Activated CD8-positive, alpha-beta T cell treated with anti-CD3 and anti-CD28 coated beads for 36 hours (primary cell): ENCODE measurements at regions not wholly inside any gene's neighbourhood (a gene's known extent, or its start where the extent isn't known, plus 50 kb on each side); places are given as distances from the start of the nearest gene placed in this dataset.

Experiments
- ATAC-seq: fragments of 200-7000 bp; cut with Tn5 transposase; one replicate; pipeline ENCODE4 v1.10.0; 2021; ENCODE audit warnings: mild to moderate bottlenecking, moderate library complexity
- CTCF ChIA-PET: fragments of 350-600 bp; sonication (Branson Sonifier 250); formaldehyde crosslinking; loops from one replicate; lab custom pipeline; 2021; ENCODE audit warnings: antibody characterized with exemption; lab: Charles Lee
- POLR2A ChIA-PET: fragments of 350-600 bp; sonication (Branson Sonifier 250); formaldehyde crosslinking; loops from one replicate; lab custom pipeline; 2021; ENCODE audit warnings: antibody characterized with exemption; lab: Charles Lee
- DNase-seq: peaks from one replicate; pipeline ENCODE4 v3.0.0-alpha.2; 2020
- H3K27ac Mint-ChIP-seq: one replicate; pipeline ENCODE4 v1.8.0; 2021; ENCODE audit warnings: mild to moderate bottlenecking, mixed read lengths
- H3K27me3 Mint-ChIP-seq: one replicate; pipeline ENCODE4 v1.8.0; 2021; ENCODE audit warnings: mixed read lengths
- H3K36me3 Mint-ChIP-seq: one replicate; pipeline ENCODE4 v1.8.0; 2021; ENCODE audit warnings: low read depth, mixed read lengths
- H3K4me1 Mint-ChIP-seq: one replicate; pipeline ENCODE4 v1.8.0; 2021; ENCODE audit warnings: low read depth, mixed read lengths
- H3K4me3 Mint-ChIP-seq: one replicate; pipeline ENCODE4 v1.8.0; 2021; ENCODE audit warnings: mild to moderate bottlenecking, moderate library complexity, mixed read lengths
- H3K9me3 Mint-ChIP-seq: one replicate; pipeline ENCODE4 v1.8.0; 2021; ENCODE audit warnings: mixed read lengths
- intact Hi-C: fragments of 100-400 bp; cut with micrococcal nuclease; formaldehyde crosslinking; loops from one replicate; pipeline ENCODE4 v1.10.0; 2022
- TF ChIP-seq, protein P1 (sequence below): fragments of 200-600 bp; IDR thresholded peaks from one replicate; pipeline ENCODE4 v1.8.0; 2022; ENCODE audit warnings: antibody characterized with exemption, mild to moderate bottlenecking

DNA sequence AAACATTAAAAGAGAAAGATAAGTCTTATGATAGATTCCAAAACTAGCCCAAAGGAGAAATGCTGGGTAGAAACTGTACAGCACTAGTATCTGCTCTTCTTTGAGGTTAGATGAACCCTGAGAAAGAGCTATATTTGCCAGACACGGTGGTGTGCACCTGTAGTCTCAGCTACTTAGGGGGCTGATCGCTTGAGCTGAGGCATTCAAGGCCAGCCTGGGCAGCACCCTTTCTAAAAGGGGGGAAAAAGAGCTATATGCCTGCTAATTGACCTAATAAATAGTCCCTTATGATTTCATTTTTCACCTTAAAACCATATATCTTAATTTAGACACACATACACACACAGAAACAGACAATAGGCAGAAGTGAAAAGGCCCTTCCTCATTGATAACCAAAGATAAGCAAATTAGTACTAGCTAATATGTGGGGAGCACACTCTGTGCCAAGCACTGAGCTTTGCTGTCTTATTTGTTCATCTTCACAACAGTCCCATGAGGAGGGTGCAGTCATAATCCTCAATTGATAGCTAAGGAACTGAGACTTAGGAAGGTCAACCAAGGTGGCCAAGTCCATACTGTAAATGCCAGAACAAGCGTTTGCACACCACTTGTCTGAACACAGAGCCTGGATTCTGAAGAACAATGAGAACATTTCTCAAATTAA, 56.6 kb upstream of the NLK start:
- ChIA-PET CTCF (no interaction called here), POLR2A (interaction anchor here (0.5 kb wide), 1 partner anchor 43 kb away, joined by 3 read pairs; no protein-coding TSS in a partner anchor)
- DNase-seq (no peak), ATAC-seq (no peak)
- no peak overlapping the region for H3K27ac Mint-ChIP-seq
- peaks cover 3% of the 10 kb centered on the region for H3K27me3 Mint-ChIP-seq
- intact Hi-C loops: no loop called here
- no peaks in the 10 kb centered on the region for H3K9me3 Mint-ChIP-seq
- TF ChIP-seq, protein P1, sequence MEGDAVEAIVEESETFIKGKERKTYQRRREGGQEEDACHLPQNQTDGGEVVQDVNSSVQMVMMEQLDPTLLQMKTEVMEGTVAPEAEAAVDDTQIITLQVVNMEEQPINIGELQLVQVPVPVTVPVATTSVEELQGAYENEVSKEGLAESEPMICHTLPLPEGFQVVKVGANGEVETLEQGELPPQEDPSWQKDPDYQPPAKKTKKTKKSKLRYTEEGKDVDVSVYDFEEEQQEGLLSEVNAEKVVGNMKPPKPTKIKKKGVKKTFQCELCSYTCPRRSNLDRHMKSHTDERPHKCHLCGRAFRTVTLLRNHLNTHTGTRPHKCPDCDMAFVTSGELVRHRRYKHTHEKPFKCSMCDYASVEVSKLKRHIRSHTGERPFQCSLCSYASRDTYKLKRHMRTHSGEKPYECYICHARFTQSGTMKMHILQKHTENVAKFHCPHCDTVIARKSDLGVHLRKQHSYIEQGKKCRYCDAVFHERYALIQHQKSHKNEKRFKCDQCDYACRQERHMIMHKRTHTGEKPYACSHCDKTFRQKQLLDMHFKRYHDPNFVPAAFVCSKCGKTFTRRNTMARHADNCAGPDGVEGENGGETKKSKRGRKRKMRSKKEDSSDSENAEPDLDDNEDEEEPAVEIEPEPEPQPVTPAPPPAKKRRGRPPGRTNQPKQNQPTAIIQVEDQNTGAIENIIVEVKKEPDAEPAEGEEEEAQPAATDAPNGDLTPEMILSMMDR: no peak
- H3K36me3 Mint-ChIP-seq: no peaks in the 10 kb centered on the region
- peaks cover 5% of the 10 kb centered on the region for H3K4me1 Mint-ChIP-seq
- H3K4me3 Mint-ChIP-seq: no peak overlapping the region

DNA sequence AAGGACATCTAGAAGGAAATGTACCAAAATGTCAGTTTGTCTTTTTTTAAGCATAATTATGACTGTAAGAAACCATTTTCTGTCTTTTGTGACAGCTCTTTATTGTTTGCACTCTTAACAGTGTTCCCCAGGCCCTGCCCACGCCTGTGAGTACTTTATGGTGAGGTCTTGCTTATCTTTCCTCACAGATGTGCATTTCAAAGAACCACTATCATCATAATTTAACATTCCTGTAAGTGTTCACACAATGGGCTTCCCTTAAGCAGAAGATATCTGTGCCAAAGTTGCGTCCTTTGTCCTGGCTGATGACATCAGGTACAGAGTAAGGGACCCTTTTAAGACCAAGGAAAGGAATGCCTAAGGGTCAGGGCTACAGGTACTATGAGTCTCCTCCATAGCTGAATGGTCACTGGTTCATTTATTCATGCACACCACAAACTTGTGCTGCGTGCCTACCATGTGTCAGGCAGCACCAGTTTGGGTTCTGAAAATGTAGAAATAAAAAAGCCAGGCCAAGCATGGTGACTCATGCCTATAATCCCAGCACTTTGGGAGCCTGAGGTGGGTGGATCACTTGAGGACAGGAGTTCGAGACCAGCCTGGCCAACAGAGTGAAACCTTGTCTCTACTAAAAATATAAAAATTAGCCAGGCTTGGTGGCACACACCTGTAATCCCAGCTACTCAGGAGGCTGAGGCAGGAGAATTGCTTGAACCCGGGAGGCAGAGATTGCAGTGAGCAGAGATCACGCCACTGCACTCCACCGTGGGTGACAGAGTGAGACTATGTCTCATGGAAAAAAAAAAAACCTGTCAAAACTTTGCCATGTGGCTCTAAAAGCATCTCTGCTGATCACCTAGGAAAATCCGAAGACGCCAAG, 55.4 kb upstream of the NLK start:
- H3K27me3 Mint-ChIP-seq: peaks cover 2% of the 10 kb centered on the region
- peaks cover 5% of the 10 kb centered on the region for H3K4me1 Mint-ChIP-seq
- ATAC-seq: no peak
- CTCF ChIA-PET: no interaction called here
- H3K27ac Mint-ChIP-seq: no peak overlapping the region
- no peak overlapping the region for H3K4me3 Mint-ChIP-seq
- POLR2A ChIA-PET: no interaction called here
- no peaks in the 10 kb centered on the region for H3K9me3 Mint-ChIP-seq
- no peak for DNase-seq
- H3K36me3 Mint-ChIP-seq: no peaks in the 10 kb centered on the region
- intact Hi-C loops: no loop called here
- TF ChIP-seq, protein P1: no peak

DNA sequence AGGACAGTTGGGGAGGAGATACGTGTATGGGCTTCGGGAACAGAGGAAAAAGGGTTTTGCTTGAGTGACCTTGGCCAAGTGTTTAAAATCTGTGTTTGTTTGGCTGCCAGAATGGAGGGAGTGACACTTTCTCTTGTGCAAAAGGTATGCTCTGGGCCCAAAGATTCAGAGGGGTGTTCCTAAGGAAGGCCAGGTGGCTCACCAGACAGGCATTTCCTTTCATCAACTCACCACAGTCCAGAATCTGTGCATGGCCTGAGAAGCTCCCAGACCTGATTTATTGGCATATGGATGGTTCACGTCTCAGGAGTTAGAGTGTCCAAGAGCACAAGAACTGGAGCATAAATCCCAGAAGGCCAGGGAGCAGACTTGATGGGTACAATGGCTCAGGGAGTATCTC, 53.4 kb upstream of the NLK start:
- Mint-ChIP-seq H3K4me1 (peaks cover 5% of the 10 kb centered on the region), H3K9me3 (no peaks in the 10 kb centered on the region), H3K27me3 (peaks cover 2% of the 10 kb centered on the region), H3K36me3 (no peaks in the 10 kb centered on the region), H3K4me3 (no peak overlapping the region), H3K27ac (no peak overlapping the region)
- TF ChIP-seq, protein P1: no peak
- intact Hi-C loops: no loop called here
- no peak for ATAC-seq
- ChIA-PET POLR2A (no interaction called here), CTCF (interaction anchor here (1.0 kb wide), 1 partner anchor 262 kb away, joined by 3 read pairs; no protein-coding TSS in a partner anchor)
- DNase-seq: no peak

DNA sequence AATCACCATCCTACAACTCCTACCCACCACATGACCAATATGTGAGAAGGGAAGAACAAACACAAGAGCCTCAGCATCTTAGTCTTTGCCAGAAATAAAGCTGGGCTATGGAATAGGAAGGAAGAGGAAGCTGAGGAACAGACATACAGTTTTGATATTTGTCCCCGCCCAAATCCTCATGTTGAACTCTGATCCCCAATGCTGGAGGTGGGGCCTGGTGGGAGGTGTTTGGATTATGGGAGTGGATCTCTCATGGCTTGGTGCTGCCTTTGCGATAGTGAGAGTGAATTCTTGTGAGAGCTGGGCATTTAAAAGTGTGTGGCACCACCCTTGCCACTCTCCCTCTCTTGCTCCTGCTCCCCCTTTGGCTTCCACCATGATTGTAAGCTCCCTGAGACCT, 52.4 kb upstream of the NLK start:
- no peak for DNase-seq
- ChIA-PET POLR2A (no interaction called here), CTCF (no interaction called here)
- no peaks in the 10 kb centered on the region for H3K9me3 Mint-ChIP-seq
- no peak for ATAC-seq
- H3K36me3 Mint-ChIP-seq: no peaks in the 10 kb centered on the region
- TF ChIP-seq, protein P1: no peak
- no peaks in the 10 kb centered on the region for H3K27me3 Mint-ChIP-seq
- no peak overlapping the region for H3K4me3 Mint-ChIP-seq
- peaks cover 3% of the 10 kb centered on the region for H3K4me1 Mint-ChIP-seq
- intact Hi-C loops: no loop called here
- H3K27ac Mint-ChIP-seq: no peak overlapping the region

DNA sequence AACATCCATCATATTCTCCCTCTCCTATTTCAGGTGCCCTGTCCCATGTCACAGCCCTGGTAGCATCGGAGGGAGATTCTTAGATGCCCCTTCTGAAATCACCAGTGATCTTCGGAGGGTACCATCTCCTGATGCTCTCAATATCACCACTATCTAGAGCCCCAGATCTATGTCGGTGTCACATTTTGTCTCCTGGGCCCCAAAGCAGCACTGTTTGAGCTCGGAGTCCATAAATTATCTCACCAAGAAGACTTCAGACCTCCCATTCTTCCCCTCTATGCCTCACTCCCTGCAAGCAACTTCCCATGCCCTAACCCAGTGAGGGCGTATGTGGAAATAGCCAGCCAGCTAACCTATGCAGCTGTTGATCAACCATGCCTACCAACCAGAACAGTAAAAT, 51.5 kb upstream of the NLK start:
- no peak for ATAC-seq
- intact Hi-C loops: no loop called here
- Mint-ChIP-seq H3K4me3 (no peak overlapping the region), H3K4me1 (no peaks in the 10 kb centered on the region), H3K36me3 (no peaks in the 10 kb centered on the region), H3K9me3 (no peaks in the 10 kb centered on the region), H3K27ac (no peak overlapping the region), H3K27me3 (peaks cover 5% of the 10 kb centered on the region)
- ChIA-PET POLR2A (no interaction called here), CTCF (no interaction called here)
- TF ChIP-seq, protein P1: no peak
- no peak for DNase-seq
